CD14-positive monocyte (primary cell): ENCODE measurements at regions not wholly inside any gene's neighbourhood (a gene's known extent, or its start where the extent isn't known, plus 50 kb on each side); places are given as distances from the start of the nearest gene placed in this dataset.

Experiments used
- DNase-seq, 3 donors: peaks; one replicate each; pipeline ENCODE4 v3.0.0-alpha.2; 2011 to 2022
- H2AFZ ChIP-seq: 2 replicates; pipeline ENCODE4 v1.6.0; 2012; ENCODE audit warnings: mild to moderate bottlenecking, low read depth, low read length, inconsistent platforms; ENCODE audit not compliant: insufficient read depth, poor library complexity, severe bottlenecking
- H3K27ac ChIP-seq, 2 donors: 1 replicate in 1 of 2; 2 replicates in 1 of 2; pipeline ENCODE4 v1.5.1; 2012 to 2013; ENCODE audit warnings: low read length in 2 of 2, control low read depth in 1 of 2, inconsistent platforms in 1 of 2, low read depth in 1 of 2, mild to moderate bottlenecking in 1 of 2
- H3K27me3 ChIP-seq, 2 donors: one replicate each; pipeline versions ENCODE4 v1.6.0 to v1.6.1; 2011 to 2013; ENCODE audit warnings: low read length in 2 of 2; ENCODE audit not compliant: control insufficient read depth in 2 of 2, insufficient read depth in 2 of 2
- H3K36me3 ChIP-seq, 2 donors: replicated peaks in 1 of 2; 1 replicate in 1 of 2; 2 replicates in 1 of 2; pipeline versions ENCODE4 v1.5.1 to v1.6.1; 2012 to 2013; ENCODE audit warnings: low read length in 2 of 2, control low read depth in 1 of 2, inconsistent platforms in 1 of 2, mild to moderate bottlenecking in 1 of 2; ENCODE audit not compliant: insufficient read depth in 2 of 2, control insufficient read depth in 1 of 2
- H3K4me1 ChIP-seq, 2 donors: 1 replicate in 1 of 2; 2 replicates in 1 of 2; pipeline versions ENCODE4 v1.5.1 to v1.6.1; 2012 to 2013; ENCODE audit warnings: low read length in 2 of 2, control low read depth in 1 of 2, inconsistent platforms in 1 of 2, mild to moderate bottlenecking in 1 of 2, moderate library complexity in 1 of 2; ENCODE audit not compliant: insufficient read depth in 2 of 2, control insufficient read depth in 1 of 2
- H3K4me2 ChIP-seq: replicated peaks from 2 replicates; pipeline ENCODE3; 2012; ENCODE audit warnings: low read length, moderate library complexity, mild to moderate bottlenecking; ENCODE audit not compliant: poor library complexity, severe bottlenecking; ENCODE audit errors: extremely low read depth
- H3K4me3 ChIP-seq, 3 experiments: fragments of 200-600 bp in 1 of 3; sonication (generic) in 1 of 3; replicated peaks in 1 of 3; 1 replicate in 2 of 3; 2 replicates in 1 of 3; pipeline ENCODE4 v1.5.1; 2011 to 2013; ENCODE audit warnings: low read length in 3 of 3, mild to moderate bottlenecking in 3 of 3, control low read depth in 2 of 3, low read depth in 2 of 3, inconsistent platforms in 1 of 3, moderate library complexity in 1 of 3
- H3K79me2 ChIP-seq: 2 replicates; pipeline ENCODE4 v1.6.0; 2012; ENCODE audit warnings: mild to moderate bottlenecking, control low read depth, inconsistent platforms, low read length, moderate library complexity; ENCODE audit not compliant: insufficient read depth
- H3K9ac ChIP-seq: 2 replicates; pipeline ENCODE4 v1.6.0; 2017; ENCODE audit warnings: low read length, mild to moderate bottlenecking; ENCODE audit not compliant: insufficient read depth, poor library complexity, severe bottlenecking
- H3K9me3 ChIP-seq, 2 donors: replicated peaks in 1 of 2; 1 replicate in 1 of 2; 2 replicates in 1 of 2; pipeline versions ENCODE4 v1.5.1 to v1.6.1; 2012 to 2013; ENCODE audit warnings: low read length in 2 of 2, control low read depth in 1 of 2; ENCODE audit not compliant: control insufficient read depth in 1 of 2, insufficient read depth in 1 of 2
- H4K20me1 ChIP-seq: 2 replicates; pipeline ENCODE4 v1.6.0; 2012; ENCODE audit warnings: mild to moderate bottlenecking, low read length, control low read depth, moderate library complexity; ENCODE audit not compliant: insufficient read depth
- H3K27ac Mint-ChIP-seq, 7 donors: one replicate each; pipeline ENCODE4 v1.8.0; 2020; ENCODE audit warnings: mild to moderate bottlenecking in 7 of 7, mixed read lengths in 7 of 7, moderate library complexity in 6 of 7, inconsistent platforms in 2 of 7
- H3K27me3 Mint-ChIP-seq, 3 donors: one replicate each; pipeline ENCODE4 v1.8.0; 2021 to 2022; ENCODE audit warnings: low read depth in 3 of 3, mild to moderate bottlenecking in 3 of 3, mixed read lengths in 3 of 3, moderate library complexity in 3 of 3, inconsistent platforms in 1 of 3
- H3K36me3 Mint-ChIP-seq, 2 donors: one replicate each; pipeline ENCODE4 v1.8.0; 2020; ENCODE audit warnings: mixed read lengths in 2 of 2, inconsistent platforms in 1 of 2, mild to moderate bottlenecking in 1 of 2
- H3K4me1 Mint-ChIP-seq: one replicate; pipeline ENCODE4 v1.8.0; 2020; ENCODE audit warnings: mild to moderate bottlenecking, mixed read lengths
- H3K4me3 Mint-ChIP-seq, 2 donors: one replicate each; pipeline ENCODE4 v1.8.0; 2020; ENCODE audit warnings: mild to moderate bottlenecking in 2 of 2, mixed read lengths in 2 of 2, moderate library complexity in 1 of 2
- H3K9me3 Mint-ChIP-seq, 7 donors: one replicate each; pipeline ENCODE4 v1.8.0; 2020 to 2022; ENCODE audit warnings: mixed read lengths in 7 of 7, mild to moderate bottlenecking in 6 of 7, moderate library complexity in 6 of 7, inconsistent platforms in 2 of 7
- WGBS: methylation state at CpG from one replicate; pipeline ENCODE4 v1.1.5; 2013; ENCODE audit warnings: missing lambda C conversion rate; ENCODE audit not compliant: insufficient coverage; 5-methylcytosine and 5-hydroxymethylcytosine counted together
- intact Hi-C, 2 donors: fragments of 100-400 bp; cut with micrococcal nuclease; formaldehyde crosslinking; loops; one replicate each; pipeline versions ENCODE4 v1.15.0 to v1.15.1; 2023
- TF ChIP-seq, protein P1 (sequence below): fragments of 200-600 bp; IDR thresholded peaks from one replicate; pipeline ENCODE4 v1.8.0; 2022; ENCODE audit warnings: antibody characterized with exemption, mild to moderate bottlenecking

DNA sequence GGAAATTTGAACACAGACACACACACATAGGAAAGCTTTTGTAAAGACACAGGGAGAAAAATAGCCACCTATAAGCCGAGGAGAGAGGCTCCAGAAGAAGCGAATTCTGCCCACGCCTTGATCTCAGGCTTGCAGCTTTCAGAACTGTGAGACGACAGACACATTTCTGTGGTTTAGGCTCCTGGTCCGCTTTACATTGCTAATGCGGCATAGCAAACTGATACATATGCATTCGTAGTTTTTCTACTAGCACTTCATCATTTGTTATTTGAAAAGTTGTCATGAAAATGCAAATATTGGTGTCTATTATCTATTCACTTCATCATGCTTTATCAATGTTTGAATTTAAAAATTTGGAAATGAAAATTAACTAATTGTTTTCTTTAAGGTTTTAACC is 674.9 kb downstream of the SEMA5A start:
- Histone ChIP-seq H3K27ac (no peak overlapping the region), H3K4me2 (no peak overlapping the region), H2AFZ (no peak overlapping the region), H3K4me1 (no peaks in the 10 kb centered on the region), H3K9ac (no peak overlapping the region), H3K9me3 (no peaks in the 10 kb centered on the region), H4K20me1 (no peaks in the 10 kb centered on the region), H3K79me2 (no peaks in the 10 kb centered on the region), H3K36me3 (no peaks in the 10 kb centered on the region), H3K27me3 (no peaks in the 10 kb centered on the region), H3K4me3 (no peak overlapping the region)
- WGBS, result 74% methylated on average over 5 of the region's 7 CpGs
- H3K36me3 Mint-ChIP-seq, result no peaks in the 10 kb centered on the region
- no peak overlapping the region for H3K4me3 Mint-ChIP-seq
- intact Hi-C loops, result no loop called here
- peaks cover 0 to 1% (median 0%) of the 10 kb centered on the region in 3 donors for H3K27me3 Mint-ChIP-seq
- no peaks in the 10 kb centered on the region for H3K4me1 Mint-ChIP-seq
- no peak overlapping the region for H3K27ac Mint-ChIP-seq
- peaks cover 0 to 2% (median 0%) of the 10 kb centered on the region in 7 donors for H3K9me3 Mint-ChIP-seq
- DNase-seq, result no peak
- TF ChIP-seq, protein P1, sequence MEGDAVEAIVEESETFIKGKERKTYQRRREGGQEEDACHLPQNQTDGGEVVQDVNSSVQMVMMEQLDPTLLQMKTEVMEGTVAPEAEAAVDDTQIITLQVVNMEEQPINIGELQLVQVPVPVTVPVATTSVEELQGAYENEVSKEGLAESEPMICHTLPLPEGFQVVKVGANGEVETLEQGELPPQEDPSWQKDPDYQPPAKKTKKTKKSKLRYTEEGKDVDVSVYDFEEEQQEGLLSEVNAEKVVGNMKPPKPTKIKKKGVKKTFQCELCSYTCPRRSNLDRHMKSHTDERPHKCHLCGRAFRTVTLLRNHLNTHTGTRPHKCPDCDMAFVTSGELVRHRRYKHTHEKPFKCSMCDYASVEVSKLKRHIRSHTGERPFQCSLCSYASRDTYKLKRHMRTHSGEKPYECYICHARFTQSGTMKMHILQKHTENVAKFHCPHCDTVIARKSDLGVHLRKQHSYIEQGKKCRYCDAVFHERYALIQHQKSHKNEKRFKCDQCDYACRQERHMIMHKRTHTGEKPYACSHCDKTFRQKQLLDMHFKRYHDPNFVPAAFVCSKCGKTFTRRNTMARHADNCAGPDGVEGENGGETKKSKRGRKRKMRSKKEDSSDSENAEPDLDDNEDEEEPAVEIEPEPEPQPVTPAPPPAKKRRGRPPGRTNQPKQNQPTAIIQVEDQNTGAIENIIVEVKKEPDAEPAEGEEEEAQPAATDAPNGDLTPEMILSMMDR, result no peak

DNA sequence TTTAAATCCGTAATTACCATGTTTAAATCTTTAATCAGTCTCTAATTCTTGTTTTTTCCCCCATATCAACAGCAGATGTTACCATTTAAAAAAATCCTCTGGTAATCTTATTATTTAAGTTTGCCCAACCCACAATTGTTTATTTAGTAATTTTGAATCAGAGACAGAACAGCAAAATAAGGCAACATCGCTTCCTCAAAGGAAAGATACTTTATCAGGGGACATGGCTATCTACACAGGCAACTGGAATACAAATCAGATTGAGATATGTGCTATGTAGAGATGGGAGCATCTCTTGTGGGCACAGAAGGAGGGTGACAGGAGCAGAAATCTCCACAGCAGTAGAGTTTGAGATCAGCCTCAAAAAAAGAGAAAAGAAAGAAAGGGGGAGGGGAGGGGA is 674.4 kb downstream of the SEMA5A start:
- no peak overlapping the region for H2AFZ ChIP-seq
- H4K20me1 ChIP-seq, result no peaks in the 10 kb centered on the region
- Mint-ChIP-seq H3K9me3 (peaks cover 0 to 2% (median 0%) of the 10 kb centered on the region in 7 donors), H3K27ac (peak overlapping the region in 1 of 7 donors; percentile 51), H3K36me3 (no peaks in the 10 kb centered on the region), H3K4me1 (no peaks in the 10 kb centered on the region), H3K27me3 (peaks cover 0 to 2% (median 0%) of the 10 kb centered on the region in 3 donors), H3K4me3 (no peak overlapping the region)
- H3K9ac ChIP-seq, result no peak overlapping the region
- no peak overlapping the region for H3K4me2 ChIP-seq
- no peak overlapping the region for H3K27ac ChIP-seq
- no peaks in the 10 kb centered on the region for H3K36me3 ChIP-seq
- H3K9me3 ChIP-seq, result no peaks in the 10 kb centered on the region
- H3K79me2 ChIP-seq, result no peaks in the 10 kb centered on the region
- no peak for DNase-seq
- no peaks in the 10 kb centered on the region for H3K4me1 ChIP-seq
- intact Hi-C loops, result no loop called here
- H3K4me3 ChIP-seq, result no peak overlapping the region
- TF ChIP-seq, protein P1, result no peak
- H3K27me3 ChIP-seq, result no peaks in the 10 kb centered on the region
- WGBS, result no CpG with 5 or more reads among the region's 2 CpGs
